MCF 10A (cell line): ENCODE measurements at regions not wholly inside any gene's neighbourhood (a gene's known extent, or its start where the extent isn't known, plus 50 kb on each side); places are given as distances from the start of the nearest gene placed in this dataset.

Experiments
- BruUV-seq: library from RNA; stranded (reverse); fragments of 400-500 nt; replicated peaks from 2 replicates; lab custom pipeline; 2021; lab: Mats Ljungman, UMichigan
- CTCF ChIA-PET: fragments of 300-600 bp; sonication (Branson Sonifier 250); formaldehyde crosslinking; extraction: SDS; loops from one replicate; lab custom pipeline; 2021; ENCODE audit warnings: antibody characterized with exemption, inconsistent platforms; lab: Yijun Ruan, JAX
- POLR2A ChIA-PET: fragments of 300-600, 350-650 bp; sonication (Branson Sonifier 250); formaldehyde crosslinking; extraction: SDS; loops from one replicate; lab custom pipeline; 2020; ENCODE audit warnings: antibody characterized with exemption, inconsistent platforms; lab: Yijun Ruan, JAX
- DNase-seq: peaks from one replicate; pipeline ENCODE4 v3.0.0-alpha.2; 2018; ENCODE audit not compliant: unreplicated experiment
- H3K27ac Mint-ChIP-seq: one replicate; pipeline ENCODE4 v1.8.0; 2022; ENCODE audit warnings: mild to moderate bottlenecking, low read depth, mixed read lengths; ENCODE audit not compliant: unreplicated experiment
- H3K27me3 Mint-ChIP-seq: one replicate; pipeline ENCODE4 v1.8.0; 2022; ENCODE audit warnings: mixed read lengths; ENCODE audit not compliant: insufficient read depth, unreplicated experiment
- H3K36me3 Mint-ChIP-seq: one replicate; pipeline ENCODE4 v1.8.0; 2022; ENCODE audit warnings: mild to moderate bottlenecking, moderate library complexity, mixed read lengths; ENCODE audit not compliant: insufficient read depth, unreplicated experiment
- H3K4me1 Mint-ChIP-seq: one replicate; pipeline ENCODE4 v1.8.0; 2022; ENCODE audit warnings: mixed read lengths; ENCODE audit not compliant: insufficient read depth, unreplicated experiment
- H3K4me3 Mint-ChIP-seq: one replicate; pipeline ENCODE4 v1.8.0; 2022; ENCODE audit warnings: mild to moderate bottlenecking, moderate library complexity, mixed read lengths; ENCODE audit not compliant: unreplicated experiment
- H3K9me3 Mint-ChIP-seq: one replicate; pipeline ENCODE4 v1.8.0; 2022; ENCODE audit warnings: mixed read lengths; ENCODE audit not compliant: unreplicated experiment
- CTCF ChIP-seq: fragments of 200-600 bp; IDR thresholded peaks from one replicate; pipeline ENCODE4 v1.8.0; 2022; ENCODE audit warnings: antibody characterized with exemption, mild to moderate bottlenecking; ENCODE audit not compliant: unreplicated experiment
- intact Hi-C: fragments of 100-400 bp; cut with micrococcal nuclease; formaldehyde crosslinking; loops from 2 replicates; pipeline ENCODE4 v1.14.1; 2022

- no peak overlapping the region for H3K4me3 Mint-ChIP-seq
- H3K27ac Mint-ChIP-seq = no peak overlapping the region
- BruUV-seq = no TSS peak
- intact Hi-C loops = no loop called here
- DNase-seq = no peak
- ChIA-PET CTCF (interaction anchor here (0.6 kb wide), 1 partner anchor 472 kb away, joined by 3 read pairs; no protein-coding TSS in a partner anchor), POLR2A (no interaction called here)
- no peaks in the 10 kb centered on the region for H3K9me3 Mint-ChIP-seq
- H3K27me3 Mint-ChIP-seq = no peaks in the 10 kb centered on the region
- no peaks in the 10 kb centered on the region for H3K4me1 Mint-ChIP-seq
- TF ChIP-seq CTCF = no peak
- H3K36me3 Mint-ChIP-seq = no peaks in the 10 kb centered on the region
Measured at GRCh38 chr2:153214337-153214736, 264.2 kb downstream of the RPRM start.

- TF ChIP-seq CTCF = no peak
- BruUV-seq = no TSS peak
- H3K27me3 Mint-ChIP-seq = no peaks in the 10 kb centered on the region
- POLR2A ChIA-PET = no interaction called here
- intact Hi-C loops = no loop called here
- CTCF ChIA-PET = no interaction called here
- no peaks in the 10 kb centered on the region for H3K36me3 Mint-ChIP-seq
- no peak overlapping the region for H3K4me3 Mint-ChIP-seq
- no peaks in the 10 kb centered on the region for H3K9me3 Mint-ChIP-seq
- no peak overlapping the region for H3K27ac Mint-ChIP-seq
- DNase-seq = no peak
- H3K4me1 Mint-ChIP-seq = no peaks in the 10 kb centered on the region
Measured at GRCh38 chr2:153213022-153213421, 265.5 kb downstream of the RPRM start.

- no peak for TF ChIP-seq CTCF
- ChIA-PET CTCF (no interaction called here), POLR2A (interaction anchor here (0.6 kb wide), 1 partner anchor 9 kb away, joined by 3 read pairs; no protein-coding TSS in a partner anchor)
- H3K9me3 Mint-ChIP-seq = no peaks in the 10 kb centered on the region
- intact Hi-C loops = no loop called here
- no peak for DNase-seq
- BruUV-seq = no TSS peak
- H3K27me3 Mint-ChIP-seq = no peaks in the 10 kb centered on the region
- no peaks in the 10 kb centered on the region for H3K4me1 Mint-ChIP-seq
- H3K4me3 Mint-ChIP-seq = no peak overlapping the region
- no peak overlapping the region for H3K27ac Mint-ChIP-seq
- H3K36me3 Mint-ChIP-seq = no peaks in the 10 kb centered on the region
Measured at GRCh38 chr2:153197402-153198386, 280.9 kb downstream of the RPRM start.

GRCh38 chr2:153196378-153197058 is 282.0 kb downstream of the RPRM start:
- no peak overlapping the region for H3K4me3 Mint-ChIP-seq
- H3K27me3 Mint-ChIP-seq = no peaks in the 10 kb centered on the region
- H3K9me3 Mint-ChIP-seq = no peaks in the 10 kb centered on the region
- POLR2A ChIA-PET = interaction anchor here (0.6 kb wide), 1 partner anchor 35 kb away, joined by 3 read pairs; no protein-coding TSS in a partner anchor
- H3K27ac Mint-ChIP-seq = no peak overlapping the region
- no TSS peak for BruUV-seq
- TF ChIP-seq CTCF = no peak
- no peak for DNase-seq
- intact Hi-C loops = no loop called here
- CTCF ChIA-PET = interaction anchor here (0.6 kb wide), 1 partner anchor 100 kb away, joined by 3 read pairs; no protein-coding TSS in a partner anchor
- H3K36me3 Mint-ChIP-seq = no peaks in the 10 kb centered on the region
- no peaks in the 10 kb centered on the region for H3K4me1 Mint-ChIP-seq
